PFSK-1 (cell line): ENCODE measurements at regions not wholly inside any gene's neighbourhood (a gene's known extent, or its start where the extent isn't known, plus 50 kb on each side); places are given as distances from the start of the nearest gene placed in this dataset.

Source experiments
- FOXP2 ChIP-seq: optimal IDR thresholded peaks from 2 replicates; pipeline ENCODE3; 2011; ENCODE audit warnings: borderline replicate concordance, control low read depth, inconsistent platforms; ENCODE audit not compliant: insufficient read depth; ENCODE audit errors: extremely low read length, extremely low read depth
- POLR2AphosphoS5 ChIP-seq: IDR thresholded peaks from 2 replicates; pipeline ENCODE4 v1.6.1; 2012; ENCODE audit warnings: low read depth, mild to moderate bottlenecking, control low read depth, low read length, moderate library complexity
- SIN3A ChIP-seq: IDR thresholded peaks from 2 replicates; pipeline ENCODE4 v1.6.1; 2012; ENCODE audit warnings: mild to moderate bottlenecking, low read length, moderate library complexity, borderline replicate concordance; ENCODE audit not compliant: insufficient read depth
- TAF1 ChIP-seq: IDR thresholded peaks from 2 replicates; pipeline ENCODE4 v1.6.1; 2012; ENCODE audit warnings: low read length, control low read depth, borderline replicate concordance; ENCODE audit not compliant: insufficient read depth
- TF ChIP-seq, protein P1 (sequence below), 2 experiments: IDR thresholded peaks; 2 replicates each; pipeline versions ENCODE4 v1.6.1 to v1.8.0; 2011 to 2012; ENCODE audit warnings: low read depth in 2 of 2, low read length in 2 of 2, control low read depth in 1 of 2, inconsistent platforms in 1 of 2, mild to moderate bottlenecking in 1 of 2, moderate library complexity in 1 of 2; ENCODE audit not compliant: insufficient read depth in 1 of 2

DNA sequence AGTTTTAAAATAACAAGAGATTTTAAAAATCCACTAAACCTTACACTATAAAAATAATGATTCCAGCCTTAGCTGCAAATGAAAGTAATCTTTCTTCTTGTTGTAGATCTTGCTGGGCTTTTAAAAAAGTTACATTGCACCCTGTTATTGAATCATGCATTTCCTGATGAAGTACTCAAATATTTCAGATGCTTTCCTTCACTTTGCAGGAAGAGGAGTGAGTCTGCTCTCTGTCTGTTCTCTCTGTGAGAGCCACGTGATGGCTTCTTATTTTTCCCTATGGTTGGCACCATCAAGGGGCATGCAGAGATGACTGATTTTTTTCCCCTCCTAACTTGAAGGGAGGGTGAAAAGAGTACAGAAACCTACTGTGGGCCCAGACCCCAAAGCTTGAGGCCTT, 262.7 kb downstream of the ATP23 start:
- TF ChIP-seq POLR2AphosphoS5 = no peak
- no peak for TF ChIP-seq TAF1
- no peak for TF ChIP-seq SIN3A
- TF ChIP-seq, protein P1, sequence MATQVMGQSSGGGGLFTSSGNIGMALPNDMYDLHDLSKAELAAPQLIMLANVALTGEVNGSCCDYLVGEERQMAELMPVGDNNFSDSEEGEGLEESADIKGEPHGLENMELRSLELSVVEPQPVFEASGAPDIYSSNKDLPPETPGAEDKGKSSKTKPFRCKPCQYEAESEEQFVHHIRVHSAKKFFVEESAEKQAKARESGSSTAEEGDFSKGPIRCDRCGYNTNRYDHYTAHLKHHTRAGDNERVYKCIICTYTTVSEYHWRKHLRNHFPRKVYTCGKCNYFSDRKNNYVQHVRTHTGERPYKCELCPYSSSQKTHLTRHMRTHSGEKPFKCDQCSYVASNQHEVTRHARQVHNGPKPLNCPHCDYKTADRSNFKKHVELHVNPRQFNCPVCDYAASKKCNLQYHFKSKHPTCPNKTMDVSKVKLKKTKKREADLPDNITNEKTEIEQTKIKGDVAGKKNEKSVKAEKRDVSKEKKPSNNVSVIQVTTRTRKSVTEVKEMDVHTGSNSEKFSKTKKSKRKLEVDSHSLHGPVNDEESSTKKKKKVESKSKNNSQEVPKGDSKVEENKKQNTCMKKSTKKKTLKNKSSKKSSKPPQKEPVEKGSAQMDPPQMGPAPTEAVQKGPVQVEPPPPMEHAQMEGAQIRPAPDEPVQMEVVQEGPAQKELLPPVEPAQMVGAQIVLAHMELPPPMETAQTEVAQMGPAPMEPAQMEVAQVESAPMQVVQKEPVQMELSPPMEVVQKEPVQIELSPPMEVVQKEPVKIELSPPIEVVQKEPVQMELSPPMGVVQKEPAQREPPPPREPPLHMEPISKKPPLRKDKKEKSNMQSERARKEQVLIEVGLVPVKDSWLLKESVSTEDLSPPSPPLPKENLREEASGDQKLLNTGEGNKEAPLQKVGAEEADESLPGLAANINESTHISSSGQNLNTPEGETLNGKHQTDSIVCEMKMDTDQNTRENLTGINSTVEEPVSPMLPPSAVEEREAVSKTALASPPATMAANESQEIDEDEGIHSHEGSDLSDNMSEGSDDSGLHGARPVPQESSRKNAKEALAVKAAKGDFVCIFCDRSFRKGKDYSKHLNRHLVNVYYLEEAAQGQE (IDR thresholded peaks at IDR 0.05; ENCODE audit: insufficient read depth in 1 of 2, low read depth in 2 of 2, low read length in 2 of 2) = no peak
- TF ChIP-seq FOXP2 = no peak

DNA sequence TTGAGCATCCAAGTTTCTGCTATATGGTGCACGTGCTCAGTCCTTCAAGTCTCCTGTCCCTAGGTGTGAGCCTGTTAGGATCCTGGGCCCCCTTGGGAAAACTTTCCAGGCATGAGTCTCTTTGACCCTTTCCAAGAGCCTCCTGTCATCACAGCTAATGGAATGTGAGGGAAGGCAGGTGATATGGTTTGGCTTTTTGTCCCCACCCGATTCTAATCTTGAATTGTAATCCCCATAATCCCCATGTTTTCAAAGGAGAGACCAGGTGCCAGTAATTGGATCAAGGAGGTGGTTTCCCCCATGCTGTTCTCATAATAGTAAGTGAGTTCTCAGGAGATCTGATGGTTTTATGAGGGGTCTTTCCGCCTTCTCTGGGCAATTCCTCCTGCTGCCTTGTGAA, 265.5 kb downstream of the ATP23 start:
- TF ChIP-seq POLR2AphosphoS5 (no peak), SIN3A (no peak), TAF1 (no peak), FOXP2 (no peak)
- TF ChIP-seq, protein P1 (IDR thresholded peaks at IDR 0.05; ENCODE audit: insufficient read depth in 1 of 2, low read depth in 2 of 2, low read length in 2 of 2) = no peak

DNA sequence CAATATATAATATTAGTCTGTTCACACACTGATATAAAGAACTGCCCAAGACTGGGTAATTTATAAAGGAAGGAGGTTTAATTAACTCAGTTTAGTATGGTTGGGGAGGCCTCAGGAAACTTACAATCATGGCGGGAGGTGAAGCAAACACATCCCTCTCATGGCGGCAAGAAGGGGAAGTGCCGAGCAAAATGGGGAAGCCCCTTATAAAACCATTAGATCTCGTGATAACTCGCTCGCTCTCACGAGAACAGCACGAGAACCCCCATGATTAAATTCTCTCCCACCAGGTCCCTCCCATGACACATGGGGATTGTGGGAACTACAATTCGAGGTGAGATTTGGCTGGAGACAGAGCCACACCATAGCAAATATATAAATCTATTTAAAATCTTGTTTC, 269.8 kb downstream of the ATP23 start:
- TF ChIP-seq FOXP2 = no peak
- TF ChIP-seq TAF1 = no peak

DNA sequence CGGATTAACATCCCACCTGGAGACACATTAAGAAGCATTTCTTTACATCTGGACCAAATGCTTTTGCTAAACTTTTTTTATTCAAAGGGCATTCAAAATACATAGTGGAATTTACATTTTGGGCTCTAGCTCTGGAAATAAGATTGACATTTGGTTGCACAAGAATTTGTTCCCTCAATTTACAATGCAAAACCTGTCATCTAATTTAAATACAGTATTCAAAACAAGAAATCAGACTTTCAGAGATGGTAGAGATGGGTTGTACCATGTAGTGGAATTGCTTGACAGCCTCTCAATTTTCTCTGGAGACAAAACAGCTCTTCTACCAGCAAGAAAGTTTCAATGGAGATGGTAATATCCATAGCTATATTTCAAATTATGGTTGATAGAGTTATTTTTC, 275.8 kb downstream of the ATP23 start:
- no peak for TF ChIP-seq FOXP2
- no peak for TF ChIP-seq TAF1
- TF ChIP-seq POLR2AphosphoS5 = no peak
- TF ChIP-seq, protein P1 (IDR thresholded peaks at IDR 0.05; ENCODE audit: insufficient read depth in 1 of 2, low read depth in 2 of 2, low read length in 2 of 2) = no peak
- no peak for TF ChIP-seq SIN3A

DNA sequence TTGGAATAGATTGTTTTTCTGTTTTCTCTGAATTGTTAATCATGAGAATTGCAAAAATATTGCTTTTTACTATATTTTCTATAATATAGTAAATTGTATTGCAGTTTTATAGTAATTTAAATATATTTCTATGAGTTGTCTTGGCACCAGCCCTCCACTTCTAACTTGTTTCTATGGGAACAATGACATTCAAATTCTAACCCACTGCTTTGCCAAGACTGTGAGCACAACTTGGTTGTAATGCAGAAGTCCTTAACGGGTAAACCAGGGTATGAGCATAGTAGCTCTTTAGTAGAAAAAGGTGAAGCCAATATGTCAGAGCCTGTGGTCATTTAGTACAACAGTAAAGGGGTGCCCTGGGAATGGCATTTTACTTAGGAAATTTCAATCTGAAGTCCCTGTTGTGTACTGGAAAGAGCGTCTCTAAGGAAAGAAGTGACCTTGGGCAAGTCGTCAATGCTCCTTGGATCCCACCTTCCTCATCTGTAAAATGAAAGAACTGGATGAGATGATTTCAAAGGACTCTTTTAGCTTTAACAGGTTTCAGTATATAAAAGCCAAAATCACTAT, 283.3 kb downstream of the ATP23 start:
- TF ChIP-seq SIN3A (no peak), TAF1 (no peak)
- TF ChIP-seq, protein P1 (IDR thresholded peaks at IDR 0.05; ENCODE audit: insufficient read depth in 1 of 2, low read depth in 2 of 2, low read length in 2 of 2) = no peak
